Endodermal cell (in vitro differentiated cells): ENCODE measurements at regions not wholly inside any gene's neighbourhood (a gene's known extent, or its start where the extent isn't known, plus 50 kb on each side); places are given as distances from the start of the nearest gene placed in this dataset.

Source experiments
- DNase-seq: peaks from one replicate; pipeline ENCODE4 v3.0.0-alpha.2; 2017
- H3K27ac ChIP-seq: 2 replicates; pipeline ENCODE4 v1.5.1; 2013; ENCODE audit warnings: mild to moderate bottlenecking, low read depth, low read length, moderate library complexity
- H3K27me3 ChIP-seq: 2 replicates; pipeline ENCODE4 v1.6.1; 2013; ENCODE audit warnings: mild to moderate bottlenecking, low read length, moderate library complexity; ENCODE audit not compliant: insufficient read depth, control insufficient read depth, poor library complexity, severe bottlenecking
- H3K36me3 ChIP-seq: 2 replicates; pipeline ENCODE4 v1.7.0; 2013; ENCODE audit warnings: mild to moderate bottlenecking, low read length, moderate library complexity; ENCODE audit not compliant: control insufficient read depth, insufficient read depth
- H3K4me1 ChIP-seq: one replicate; pipeline ENCODE4 v1.7.0; 2013; ENCODE audit warnings: low read length; ENCODE audit not compliant: control insufficient read depth, insufficient read depth
- H3K4me3 ChIP-seq: 2 replicates; pipeline ENCODE4 v1.5.1; 2013; ENCODE audit warnings: mild to moderate bottlenecking, low read length, moderate library complexity
- H3K9ac ChIP-seq: 2 replicates; pipeline ENCODE4 v1.6.1; 2013; ENCODE audit warnings: mild to moderate bottlenecking, low read length, moderate library complexity; ENCODE audit not compliant: poor library complexity, severe bottlenecking; ENCODE audit errors: extremely low read depth
- H3K9me3 ChIP-seq: 2 replicates; pipeline ENCODE4 v1.6.1; 2013; ENCODE audit warnings: mild to moderate bottlenecking, low read length, moderate library complexity; ENCODE audit not compliant: control insufficient read depth
- H3K27ac Mint-ChIP-seq: 2 replicates; pipeline ENCODE4 v1.8.0; 2020; ENCODE audit warnings: mixed read lengths
- H3K27me3 Mint-ChIP-seq: 2 replicates; pipeline ENCODE4 v1.8.0; 2021; ENCODE audit warnings: mild to moderate bottlenecking, mixed read lengths; ENCODE audit not compliant: insufficient read depth
- H3K36me3 Mint-ChIP-seq: 2 replicates; pipeline ENCODE4 v1.8.0; 2020; ENCODE audit warnings: low read depth, mixed read lengths
- H3K4me1 Mint-ChIP-seq: 2 replicates; pipeline ENCODE4 v1.8.0; 2020; ENCODE audit warnings: mixed read lengths
- H3K4me3 Mint-ChIP-seq: 2 replicates; pipeline ENCODE4 v1.8.0; 2020; ENCODE audit warnings: mild to moderate bottlenecking, moderate library complexity, mixed read lengths
- H3K9me3 Mint-ChIP-seq: 2 replicates; pipeline ENCODE4 v1.8.0; 2020; ENCODE audit warnings: mild to moderate bottlenecking, mixed read lengths
- CTCF ChIP-seq: fragments of 200-600 bp; sonication (generic); conservative IDR thresholded peaks from 2 replicates; pipeline ENCODE4 v1.5.0; 2021; ENCODE audit warnings: antibody characterized with exemption, mild to moderate bottlenecking
- WGBS, 2 experiments: methylation state at CpG; one replicate each; pipeline versions ENCODE4 v1.1.5 to v1.1.7; 2013; ENCODE audit warnings: missing lambda C conversion rate in 2 of 2, mixed read lengths in 1 of 2; ENCODE audit not compliant: insufficient coverage in 1 of 2, insufficient read length in 1 of 2; 5-methylcytosine and 5-hydroxymethylcytosine counted together

- Mint-ChIP-seq H3K9me3 (no peaks in the 10 kb centered on the region), H3K4me3 (no peak overlapping the region), H3K27me3 (no peaks in the 10 kb centered on the region), H3K36me3 (no peaks in the 10 kb centered on the region), H3K27ac (no peak overlapping the region), H3K4me1 (no peaks in the 10 kb centered on the region)
- Histone ChIP-seq H3K4me3 (no peak overlapping the region), H3K27ac (no peak overlapping the region), H3K9ac (no peak overlapping the region), H3K9me3 (no peaks in the 10 kb centered on the region), H3K4me1 (no peaks in the 10 kb centered on the region), H3K27me3 (no peaks in the 10 kb centered on the region), H3K36me3 (no peaks in the 10 kb centered on the region)
- WGBS, 2 experiments: 94 to 100% methylated on average over 1 of the region's 2 CpGs
- DNase-seq: no peak
- no peak for TF ChIP-seq CTCF
These were observed 321.7 kb downstream of the TXNL1 start for GRCh38 chr18:56316727-56317126.

GRCh38 chr18:56315363-56315762, 323.0 kb downstream of the TXNL1 start:
- Histone ChIP-seq H3K27ac (no peak overlapping the region), H3K9me3 (no peaks in the 10 kb centered on the region), H3K9ac (no peak overlapping the region), H3K36me3 (no peaks in the 10 kb centered on the region), H3K4me3 (no peak overlapping the region), H3K27me3 (no peaks in the 10 kb centered on the region), H3K4me1 (no peaks in the 10 kb centered on the region)
- no peak overlapping the region for H3K27ac Mint-ChIP-seq
- TF ChIP-seq CTCF: no peak
- no peaks in the 10 kb centered on the region for H3K4me1 Mint-ChIP-seq
- no peaks in the 10 kb centered on the region for H3K9me3 Mint-ChIP-seq
- 71 to 83% methylated on average over 1 of the region's 1 CpG for WGBS, 2 experiments
- H3K36me3 Mint-ChIP-seq: no peaks in the 10 kb centered on the region
- DNase-seq: no peak
- no peaks in the 10 kb centered on the region for H3K27me3 Mint-ChIP-seq
- H3K4me3 Mint-ChIP-seq: no peak overlapping the region

GRCh38 chr18:56314396-56314795, 324.0 kb downstream of the TXNL1 start:
- Histone ChIP-seq H3K9ac (no peak overlapping the region), H3K4me3 (no peak overlapping the region), H3K27me3 (no peaks in the 10 kb centered on the region), H3K9me3 (no peaks in the 10 kb centered on the region), H3K27ac (no peak overlapping the region), H3K36me3 (no peaks in the 10 kb centered on the region), H3K4me1 (no peaks in the 10 kb centered on the region)
- H3K27me3 Mint-ChIP-seq: no peaks in the 10 kb centered on the region
- H3K4me1 Mint-ChIP-seq: no peaks in the 10 kb centered on the region
- no peaks in the 10 kb centered on the region for H3K36me3 Mint-ChIP-seq
- 86% methylated on average over 1 of the region's 1 CpG; no CpG with 5 or more reads in 1 of the 2 experiments for WGBS, 2 experiments
- no peaks in the 10 kb centered on the region for H3K9me3 Mint-ChIP-seq
- TF ChIP-seq CTCF: no peak
- no peak overlapping the region for H3K27ac Mint-ChIP-seq
- no peak for DNase-seq
- H3K4me3 Mint-ChIP-seq: no peak overlapping the region
